Lower leg skin (tissue), 3 donors: ENCODE measurements at regions not wholly inside any gene's neighbourhood (a gene's known extent, or its start where the extent isn't known, plus 50 kb on each side); places are given as distances from the start of the nearest gene placed in this dataset.

ENCODE experiments used
- CTCF ChIP-seq, 3 donors: fragments of 450-650 bp; IDR thresholded peaks; one replicate each; pipeline ENCODE4 v1.5.1; 2016; ENCODE audit warnings: antibody characterized with exemption in 3 of 3, mild to moderate bottlenecking in 3 of 3, moderate library complexity in 2 of 3
- POLR2A ChIP-seq, 2 donors: fragments of 450-650 bp; IDR thresholded peaks; one replicate each; pipeline ENCODE4 v1.6.1; 2016 to 2017; ENCODE audit warnings: antibody characterized with exemption in 2 of 2, mild to moderate bottlenecking in 1 of 2, moderate library complexity in 1 of 2

- TF ChIP-seq CTCF (IDR thresholded peaks at IDR 0.05) (no peak), POLR2A (IDR thresholded peaks at IDR 0.05) (no peak)
Measured at GRCh38 chr9:108521063-108521590, 334.7 kb downstream of the ACTL7B start.
